AG09309 (cell line): ENCODE measurements at regions not wholly inside any gene's neighbourhood (a gene's known extent, or its start where the extent isn't known, plus 50 kb on each side); places are given as distances from the start of the nearest gene placed in this dataset.
"Not testable (repeated sequence)": the region's sequence is repeated elsewhere in the genome, so short reads cannot be mapped to it uniquely, and the experiment has no call there.

Experiments
- DNase-seq: peaks from one replicate; pipeline ENCODE4 v3.0.0-alpha.2; 2010; ENCODE audit warnings: low read depth
- H3K4me3 ChIP-seq: 2 replicates; pipeline ENCODE4 v1.5.1; 2011; ENCODE audit warnings: mild to moderate bottlenecking, low read depth, low read length, moderate library complexity; ENCODE audit not compliant: control insufficient read depth
- CTCF ChIP-seq: IDR thresholded peaks from 2 replicates; pipeline ENCODE4 v1.5.1; 2011; ENCODE audit warnings: mild to moderate bottlenecking, low read depth, low read length, inconsistent platforms; ENCODE audit not compliant: insufficient read depth, control insufficient read depth; ENCODE audit errors: missing control alignments

GRCh38 chr6:160804639-160805038, 102.6 kb downstream of the PLG start:
- TF ChIP-seq CTCF, result no peak
- no peak overlapping the region for H3K4me3 ChIP-seq
- DNase-seq, result no peak

- no peak for TF ChIP-seq CTCF
- no peak overlapping the region for H3K4me3 ChIP-seq
- DNase-seq, result no peak
Observed at GRCh38 chr6:160808263-160808662, 106.2 kb downstream of the PLG start.

GRCh38 chr6:160810238-160810637, 108.2 kb downstream of the PLG start:
- H3K4me3 ChIP-seq, result no peak overlapping the region
- no peak for DNase-seq

GRCh38 chr6:160812097-160812496, 110.1 kb downstream of the PLG start:
- TF ChIP-seq CTCF, result no peak
- no peak for DNase-seq
- no peak overlapping the region for H3K4me3 ChIP-seq

More at GRCh38 chr6:160810238-160810637, 108.2 kb downstream of the PLG start:
- no peak for TF ChIP-seq CTCF

GRCh38 chr6:160818934-160819333, 116.9 kb downstream of the PLG start:
- no peak overlapping the region for H3K4me3 ChIP-seq
- no peak for TF ChIP-seq CTCF
- no peak for DNase-seq

- H3K4me3 ChIP-seq, DNase-seq: not testable (repeated sequence)
Observed at GRCh38 chr6:160820661-160821060, 118.6 kb downstream of the PLG start.

GRCh38 chr6:160831739-160832138, 129.7 kb downstream of the PLG start:
- TF ChIP-seq CTCF, result no peak
- H3K4me3 ChIP-seq, result no peak overlapping the region
- DNase-seq, result no peak
